NCI-H187 (cell line): ENCODE measurements at regions not wholly inside any gene's neighbourhood (a gene's known extent, or its start where the extent isn't known, plus 50 kb on each side); places are given as distances from the start of the nearest gene placed in this dataset.
"Not testable (repeated sequence)": the region's sequence is repeated elsewhere in the genome, so short reads cannot be mapped to it uniquely, and the experiment has no call there.

Source experiments
- DNase-seq, 2 experiments: peaks; one replicate each; lab custom pipeline; 2025; lab: John Stamatoyannopoulos, UW

DNA sequence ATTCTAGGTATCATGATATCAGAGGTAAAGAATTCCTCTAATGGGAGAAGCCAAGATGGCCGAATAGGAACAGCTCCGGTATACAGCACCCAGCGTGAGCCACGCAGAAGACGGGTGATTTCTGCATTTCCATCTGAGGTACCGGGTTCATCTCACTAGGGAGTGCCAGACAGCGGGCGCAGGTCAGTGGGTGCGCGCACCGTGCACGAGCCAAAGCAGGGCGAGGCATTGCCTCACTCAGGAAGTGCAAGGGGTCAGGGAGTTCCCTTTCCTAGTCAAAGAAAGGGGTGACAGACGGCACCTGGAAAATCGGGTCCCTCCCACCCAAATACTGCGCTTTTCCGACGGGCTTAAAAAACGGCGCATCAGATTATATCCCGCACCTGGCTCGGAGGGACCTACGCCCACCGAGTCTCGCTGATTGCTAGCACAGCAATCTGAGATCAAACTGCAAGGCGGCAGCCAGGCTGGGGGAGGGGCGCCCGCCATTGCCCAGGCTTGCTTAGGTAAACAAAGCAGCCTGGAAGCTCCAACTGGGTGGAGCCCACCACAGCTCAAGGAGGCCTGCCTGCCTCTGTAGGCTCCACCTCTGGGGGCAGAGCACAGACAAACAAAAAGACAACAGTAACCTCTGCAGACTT, 70.4 kb upstream of the ALCAM start:
- not testable (repeated sequence) for DNase-seq

- DNase-seq, result no peak
These were observed 62.2 kb upstream of the ALCAM start for GRCh38 chr3:105304487-105304886.

DNA sequence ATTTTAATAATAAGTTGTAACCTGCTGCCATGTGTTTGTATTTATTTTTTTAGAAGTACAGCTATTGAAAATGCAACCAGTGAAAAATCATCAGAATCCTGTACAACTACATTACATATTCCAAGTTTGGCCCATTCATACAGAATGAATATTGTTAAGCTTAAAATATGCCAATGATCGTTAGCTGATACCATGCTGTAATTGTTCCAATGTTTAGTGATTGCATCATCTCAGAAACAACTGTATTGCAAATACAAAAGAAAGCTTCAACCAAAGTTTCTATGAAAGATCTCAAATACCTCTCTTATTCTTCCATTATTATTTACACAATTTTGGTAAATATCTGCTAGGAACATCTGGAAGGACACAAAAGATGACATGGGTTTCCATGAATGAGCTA, 51.6 kb upstream of the ALCAM start:
- no peak for DNase-seq

- DNase-seq, result no peak
These were observed 50.9 kb upstream of the ALCAM start for GRCh38 chr3:105315815-105316214.

- no peak for DNase-seq
These were observed 50.4 kb upstream of the ALCAM start for GRCh38 chr3:105316331-105316730.
